GM21825 (cell line): ENCODE measurements at regions not wholly inside any gene's neighbourhood (a gene's known extent, or its start where the extent isn't known, plus 50 kb on each side); places are given as distances from the start of the nearest gene placed in this dataset.
"Not testable (repeated sequence)": the region's sequence is repeated elsewhere in the genome, so short reads cannot be mapped to it uniquely, and the experiment has no call there.

Experiments
- ATAC-seq: cut with Tn5 transposase; IDR thresholded peaks from one replicate; pipeline ENCODE4 v1.9.1; 2021; ENCODE audit warnings: mild to moderate bottlenecking, moderate library complexity; ENCODE audit not compliant: unreplicated experiment

DNA sequence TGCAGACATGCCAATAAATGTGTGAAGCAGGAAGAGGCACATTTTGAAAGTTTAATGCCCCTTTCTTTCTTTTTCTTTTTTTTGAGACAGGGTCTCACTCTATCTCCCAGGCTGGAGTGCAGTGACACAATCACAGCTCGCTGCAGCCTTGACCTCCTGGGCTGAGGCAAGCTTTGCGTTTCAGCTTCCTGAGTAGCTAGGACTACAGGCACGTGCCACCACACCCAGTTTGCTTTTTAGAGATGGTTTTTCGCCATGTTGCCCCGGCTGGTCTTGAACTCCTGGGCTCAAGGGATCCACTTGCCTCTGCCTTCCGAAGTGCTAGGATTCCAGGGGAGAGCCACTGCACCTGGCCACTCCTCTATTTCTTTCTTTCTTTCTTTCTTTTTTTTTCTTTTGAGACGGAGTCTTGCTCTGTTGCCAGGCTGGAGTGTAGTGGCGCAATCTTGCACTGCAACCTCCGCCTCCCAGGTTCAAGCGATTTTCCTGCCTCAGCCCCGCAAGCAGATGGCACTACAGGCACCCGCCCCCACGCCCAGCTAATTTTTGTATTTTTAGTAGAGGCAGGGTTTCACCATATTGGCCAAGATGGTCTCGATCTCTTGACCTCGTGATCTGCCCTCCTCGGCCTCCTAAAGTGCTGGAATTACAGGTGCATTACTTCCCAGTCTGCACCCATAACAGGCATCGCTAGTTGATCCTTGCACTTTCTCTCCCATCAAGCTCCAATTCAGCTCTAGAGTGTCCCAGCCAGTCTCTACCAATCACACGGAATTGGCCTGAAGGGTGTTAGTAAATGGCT, 77.5 kb upstream of the RUNX3 start:
- not testable (repeated sequence) for ATAC-seq

DNA sequence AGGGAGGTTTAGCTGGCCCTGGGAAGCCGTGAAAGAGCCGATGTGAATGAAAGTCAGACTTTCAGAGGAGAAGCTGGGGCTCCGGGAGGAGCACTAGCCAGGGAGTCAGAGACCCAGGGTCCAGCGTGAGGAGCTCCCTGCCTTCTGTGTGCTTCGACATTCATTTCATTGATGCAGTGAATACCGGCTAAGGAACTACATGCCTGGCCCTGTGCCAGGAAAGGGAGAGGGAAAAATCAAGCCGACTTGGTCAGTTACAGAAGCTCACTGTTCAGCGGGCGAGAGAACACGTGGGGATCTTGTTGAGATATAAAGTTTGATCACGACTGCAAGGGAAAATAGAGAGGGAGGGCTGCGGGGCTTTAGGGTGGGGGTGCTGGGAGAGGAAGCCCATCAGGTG, 76.7 kb upstream of the RUNX3 start:
- no peak for ATAC-seq

DNA sequence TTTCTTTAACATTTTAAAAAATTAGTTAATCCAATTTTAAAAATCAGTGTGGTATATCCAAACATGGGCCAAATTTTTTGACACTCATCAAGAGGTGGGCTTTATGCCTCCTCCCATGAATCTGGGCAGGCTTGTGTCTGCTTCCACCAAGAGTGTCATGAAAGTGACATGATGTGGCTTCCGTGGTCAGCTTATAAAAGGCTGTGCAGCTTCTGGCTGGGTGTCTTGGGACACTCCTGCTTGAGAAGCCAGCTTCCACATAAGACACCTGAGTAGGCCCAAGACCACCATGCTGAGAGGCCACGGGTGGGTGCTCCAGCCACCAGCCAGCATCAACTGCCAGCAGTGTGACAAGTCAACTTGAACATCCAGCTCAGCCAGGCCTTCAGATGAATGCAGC, 74.3 kb upstream of the RUNX3 start:
- ATAC-seq: no peak

GRCh38 chr1:25003457-25004190, 73.5 kb upstream of the RUNX3 start:
- ATAC-seq: no peak

- no peak for ATAC-seq
Measured at GRCh38 chr1:25003000-25003399, 72.9 kb upstream of the RUNX3 start.

DNA sequence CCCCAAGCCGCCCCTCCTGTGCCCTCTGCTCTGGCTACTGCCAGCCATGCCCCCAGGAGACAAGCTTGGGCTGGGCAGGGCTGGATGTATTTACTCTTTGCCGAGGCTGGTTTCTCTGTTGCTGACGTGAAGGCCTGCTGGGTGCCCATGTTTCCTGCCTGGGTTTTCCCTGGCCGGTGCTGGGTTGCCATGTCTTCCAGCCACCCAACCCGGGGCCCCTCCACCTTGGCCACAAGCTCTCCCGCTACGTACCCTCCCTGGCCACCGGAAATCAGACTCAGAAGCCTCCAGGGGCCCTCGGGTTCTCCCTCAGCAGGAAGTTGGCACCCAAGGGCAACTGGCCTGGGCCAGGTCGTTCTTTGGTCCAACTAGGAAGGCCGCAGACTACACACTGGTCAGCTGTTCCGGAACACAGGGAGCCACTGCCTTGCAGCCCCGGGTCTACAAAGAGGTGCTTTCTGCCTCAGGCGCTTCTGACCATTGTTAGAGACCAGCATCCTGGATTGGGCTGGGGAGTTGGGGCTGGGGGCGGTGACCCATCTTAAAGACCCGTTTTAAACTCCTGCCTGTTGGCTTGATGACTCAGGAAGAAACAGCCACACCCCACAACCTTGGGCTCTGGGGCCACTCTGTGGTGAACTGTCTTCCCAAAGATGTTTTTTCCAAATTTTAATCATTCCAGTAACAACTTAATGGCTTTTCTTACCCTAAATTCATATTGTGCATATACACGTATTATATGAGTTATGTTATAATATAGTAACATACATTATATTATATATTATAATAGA, 71.2 kb upstream of the RUNX3 start:
- no peak for ATAC-seq

DNA sequence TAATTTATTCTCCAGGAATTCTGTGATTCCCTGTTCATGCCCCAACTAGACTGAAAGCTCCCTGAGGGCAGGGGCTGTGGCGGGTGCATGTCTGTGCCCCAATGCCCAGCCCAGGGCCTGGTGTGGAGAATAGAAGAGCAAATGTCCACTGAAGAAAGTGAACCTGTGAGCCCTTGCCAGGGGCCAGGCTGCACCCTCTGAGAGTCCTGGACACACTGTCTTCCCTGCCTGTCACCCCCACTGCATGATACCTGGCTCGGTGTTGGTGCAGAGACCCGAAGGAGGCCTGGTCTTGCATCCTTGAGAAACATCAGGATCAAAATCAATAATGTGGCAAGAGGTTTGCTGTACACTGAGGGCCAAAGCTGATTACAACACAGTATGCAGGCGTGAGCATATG, 69.8 kb upstream of the RUNX3 start:
- no peak for ATAC-seq

DNA sequence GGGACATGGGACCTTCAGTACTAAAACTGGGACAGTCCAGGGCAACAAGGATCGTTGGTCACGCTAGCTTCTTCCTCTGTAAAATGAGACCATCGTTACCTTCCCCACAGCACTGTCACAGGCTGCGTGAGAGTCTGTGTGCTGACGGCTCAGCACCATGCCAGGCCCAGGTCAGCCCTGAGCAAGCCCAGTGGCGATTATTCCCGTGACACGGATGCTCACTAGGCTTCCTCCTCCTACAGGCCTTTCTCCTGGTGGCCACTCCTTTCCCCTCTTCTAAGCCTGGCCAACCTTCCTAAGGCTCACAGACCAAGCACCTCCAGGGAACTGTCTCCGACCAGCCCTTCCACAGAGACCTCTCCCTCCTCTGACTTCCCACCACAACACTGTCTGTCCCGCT, 69.3 kb upstream of the RUNX3 start:
- no peak for ATAC-seq

- no peak for ATAC-seq
Measured at GRCh38 chr1:24998563-24999245, 68.6 kb upstream of the RUNX3 start.

- no peak for ATAC-seq
Measured at GRCh38 chr1:24996983-24997893, 67.2 kb upstream of the RUNX3 start.

DNA sequence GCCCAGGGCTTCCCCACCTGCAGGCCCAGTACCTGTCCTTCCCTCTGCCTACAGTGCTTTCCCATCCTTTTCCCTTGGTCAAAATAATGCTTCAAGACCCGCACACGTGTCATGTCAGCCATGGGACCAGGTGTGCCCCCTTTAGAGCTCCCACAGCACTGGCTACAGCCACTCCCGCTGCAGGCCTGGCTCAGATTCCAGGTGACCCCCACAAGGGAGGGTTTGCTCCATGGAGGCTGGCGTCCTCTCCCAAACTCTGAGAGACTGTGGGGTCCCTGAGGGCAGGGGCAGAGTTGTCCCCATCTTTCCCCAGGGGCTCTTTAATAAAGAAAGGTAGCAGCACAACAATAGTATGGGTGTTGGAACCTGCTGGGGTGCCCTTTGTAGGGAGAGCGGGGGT, 66.4 kb upstream of the RUNX3 start:
- no peak for ATAC-seq

- ATAC-seq: no peak
Measured at GRCh38 chr1:24995661-24996060, 65.6 kb upstream of the RUNX3 start.

- ATAC-seq: no peak
Measured at GRCh38 chr1:24995140-24995539, 65.1 kb upstream of the RUNX3 start.

DNA sequence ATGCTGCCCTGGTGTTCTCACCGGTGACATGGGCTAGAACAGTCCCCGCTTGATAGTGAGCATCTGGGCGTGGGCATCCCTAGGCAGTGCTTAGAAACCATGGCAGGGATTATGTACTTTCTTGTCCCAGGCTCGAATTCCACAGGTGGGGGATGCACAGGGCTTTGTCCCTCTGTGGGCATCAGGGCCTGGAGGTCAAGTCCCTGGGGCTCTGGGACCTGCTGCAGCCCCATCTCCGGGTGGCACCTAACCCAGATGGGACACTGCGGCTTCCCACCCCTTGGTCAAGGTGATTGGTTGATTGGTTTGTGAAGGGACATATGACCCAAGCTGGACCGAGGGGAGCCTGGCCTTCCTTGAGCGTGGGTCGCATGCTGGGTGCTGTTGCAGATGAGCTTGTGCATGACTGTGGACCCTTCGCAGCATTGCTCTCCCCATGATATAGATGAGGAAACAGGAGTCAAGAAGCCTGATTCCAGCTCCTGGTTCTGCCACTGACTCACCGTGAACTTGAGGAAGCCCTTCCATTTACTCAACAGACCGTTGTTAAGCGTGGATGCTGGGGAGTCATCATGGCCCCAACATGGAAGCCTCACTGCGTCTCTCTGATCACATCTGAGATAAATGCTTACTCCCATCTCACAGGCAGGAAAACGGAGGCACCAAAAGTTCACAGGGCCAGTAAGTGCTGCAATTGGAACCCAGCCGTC, 64.0 kb upstream of the RUNX3 start:
- ATAC-seq: no peak

DNA sequence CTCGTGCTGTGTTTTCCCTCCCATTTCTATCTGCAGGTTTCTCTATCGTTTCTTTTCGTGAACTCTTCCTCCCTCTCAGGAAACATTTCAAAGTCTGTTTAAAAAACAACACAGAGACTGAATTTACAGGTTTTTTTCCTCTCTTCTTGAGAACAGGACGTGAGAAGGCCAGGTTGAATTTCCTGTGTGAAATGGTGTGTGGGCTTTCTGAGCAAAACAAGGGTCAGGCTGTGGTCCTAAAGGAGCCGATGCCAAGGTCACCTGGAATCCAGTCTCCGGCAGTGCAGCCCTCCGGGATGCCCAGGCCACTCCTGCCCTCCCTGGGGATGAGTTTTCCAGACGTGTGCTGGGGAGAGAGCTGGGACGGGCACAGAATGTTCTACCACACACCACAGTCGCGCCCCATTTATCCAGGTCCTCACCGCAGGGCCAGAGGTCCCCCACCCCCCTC, 62.7 kb upstream of the RUNX3 start:
- ATAC-seq: no peak

GRCh38 chr1:24992124-24992760, 62.2 kb upstream of the RUNX3 start:
- no peak for ATAC-seq

- ATAC-seq: no peak
Measured at GRCh38 chr1:24991697-24992096, 61.6 kb upstream of the RUNX3 start.

DNA sequence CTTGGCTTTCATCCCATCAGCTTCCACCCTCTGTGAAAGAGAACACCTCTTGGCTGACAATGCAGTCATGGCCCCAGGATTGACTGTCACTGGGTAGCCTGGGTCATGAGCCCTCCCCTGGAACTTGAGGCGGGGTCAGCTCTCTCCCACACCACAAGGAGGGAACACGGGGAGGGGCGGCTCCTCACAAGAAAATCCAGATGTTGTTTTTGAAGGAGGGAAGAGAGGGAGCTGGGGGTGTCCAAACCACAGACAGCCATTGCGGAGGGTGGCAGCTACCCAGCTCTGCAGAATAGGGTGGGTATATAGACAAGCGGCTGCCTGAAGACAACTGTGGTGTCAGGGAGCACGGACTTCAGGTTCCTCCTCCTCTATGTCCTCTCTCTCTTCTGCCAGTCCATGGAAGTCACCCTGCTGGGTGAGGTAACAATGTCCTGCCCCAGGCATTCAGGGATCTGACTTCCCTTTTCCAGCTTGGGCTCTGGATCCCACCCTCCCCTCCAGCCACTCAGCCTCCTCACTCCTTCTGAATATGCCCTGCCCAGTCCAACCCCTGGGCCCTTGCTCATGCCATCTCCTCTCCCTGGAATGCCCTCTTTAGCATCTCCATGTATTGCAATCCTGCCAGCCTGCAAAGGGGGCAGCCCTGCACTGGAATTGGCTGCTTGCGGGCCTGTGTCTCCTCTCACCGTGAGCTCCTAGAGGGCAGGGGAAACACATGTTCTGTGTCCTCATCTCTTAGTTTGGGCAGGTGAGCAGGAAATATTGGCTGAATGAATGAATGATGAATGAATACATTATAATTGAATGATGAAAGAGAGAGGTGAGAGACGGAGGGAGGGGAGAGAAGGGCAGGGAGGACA, 60.9 kb upstream of the RUNX3 start:
- no peak for ATAC-seq
